Panc1 (cell line): ENCODE measurements at regions not wholly inside any gene's neighbourhood (a gene's known extent, or its start where the extent isn't known, plus 50 kb on each side); places are given as distances from the start of the nearest gene placed in this dataset.

Source experiments
- POLR2AphosphoS5 ChIP-seq: IDR thresholded peaks from 2 replicates; pipeline ENCODE4 v1.6.1; 2012; ENCODE audit warnings: mild to moderate bottlenecking, low read depth, low read length, moderate library complexity
- SIN3A ChIP-seq: IDR thresholded peaks from 2 replicates; pipeline ENCODE4 v1.6.1; 2012; ENCODE audit warnings: low read depth, mild to moderate bottlenecking, low read length, moderate library complexity, borderline replicate concordance; ENCODE audit not compliant: insufficient read depth
- TCF7L2 ChIP-seq: IDR thresholded peaks from 2 replicates; pipeline ENCODE4 v1.6.1; 2011; ENCODE audit warnings: mild to moderate bottlenecking, low read depth, low read length, inconsistent platforms
- TF ChIP-seq, protein P1 (sequence below): fragments of 450-650 bp; IDR thresholded peaks from 2 replicates; pipeline ENCODE4 v1.5.1; 2017; ENCODE audit warnings: mild to moderate bottlenecking
- TF ChIP-seq, protein P2 (sequence below), 2 experiments: IDR thresholded peaks; 2 replicates each; pipeline ENCODE4 v1.6.1; 2011 to 2012; ENCODE audit warnings: low read depth in 2 of 2, control low read depth in 1 of 2, low read length in 1 of 2, mild to moderate bottlenecking in 1 of 2, moderate library complexity in 1 of 2; ENCODE audit not compliant: insufficient read depth in 1 of 2

DNA sequence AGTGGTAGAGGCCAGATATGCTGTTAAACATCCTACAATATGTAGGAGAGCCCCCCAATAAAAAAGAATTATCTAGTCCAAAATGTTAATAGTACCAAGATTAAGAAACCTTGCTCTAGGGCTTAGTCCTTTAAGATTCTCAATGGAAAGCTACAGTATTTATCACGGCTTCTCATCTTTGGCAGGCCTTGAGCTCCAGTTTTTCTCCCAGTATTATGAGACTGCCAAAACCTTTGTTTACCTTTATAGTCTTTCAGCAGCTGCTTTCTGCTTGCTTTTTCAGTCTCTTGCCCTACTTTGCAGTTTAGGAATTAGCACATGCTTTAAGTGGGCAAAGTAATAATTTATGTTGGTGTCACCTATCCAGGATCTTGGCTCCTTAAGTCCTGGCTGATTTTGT, 59.7 kb downstream of the NHLRC1 start:
- TF ChIP-seq, protein P1, sequence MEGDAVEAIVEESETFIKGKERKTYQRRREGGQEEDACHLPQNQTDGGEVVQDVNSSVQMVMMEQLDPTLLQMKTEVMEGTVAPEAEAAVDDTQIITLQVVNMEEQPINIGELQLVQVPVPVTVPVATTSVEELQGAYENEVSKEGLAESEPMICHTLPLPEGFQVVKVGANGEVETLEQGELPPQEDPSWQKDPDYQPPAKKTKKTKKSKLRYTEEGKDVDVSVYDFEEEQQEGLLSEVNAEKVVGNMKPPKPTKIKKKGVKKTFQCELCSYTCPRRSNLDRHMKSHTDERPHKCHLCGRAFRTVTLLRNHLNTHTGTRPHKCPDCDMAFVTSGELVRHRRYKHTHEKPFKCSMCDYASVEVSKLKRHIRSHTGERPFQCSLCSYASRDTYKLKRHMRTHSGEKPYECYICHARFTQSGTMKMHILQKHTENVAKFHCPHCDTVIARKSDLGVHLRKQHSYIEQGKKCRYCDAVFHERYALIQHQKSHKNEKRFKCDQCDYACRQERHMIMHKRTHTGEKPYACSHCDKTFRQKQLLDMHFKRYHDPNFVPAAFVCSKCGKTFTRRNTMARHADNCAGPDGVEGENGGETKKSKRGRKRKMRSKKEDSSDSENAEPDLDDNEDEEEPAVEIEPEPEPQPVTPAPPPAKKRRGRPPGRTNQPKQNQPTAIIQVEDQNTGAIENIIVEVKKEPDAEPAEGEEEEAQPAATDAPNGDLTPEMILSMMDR, result no peak
- TF ChIP-seq, protein P2, sequence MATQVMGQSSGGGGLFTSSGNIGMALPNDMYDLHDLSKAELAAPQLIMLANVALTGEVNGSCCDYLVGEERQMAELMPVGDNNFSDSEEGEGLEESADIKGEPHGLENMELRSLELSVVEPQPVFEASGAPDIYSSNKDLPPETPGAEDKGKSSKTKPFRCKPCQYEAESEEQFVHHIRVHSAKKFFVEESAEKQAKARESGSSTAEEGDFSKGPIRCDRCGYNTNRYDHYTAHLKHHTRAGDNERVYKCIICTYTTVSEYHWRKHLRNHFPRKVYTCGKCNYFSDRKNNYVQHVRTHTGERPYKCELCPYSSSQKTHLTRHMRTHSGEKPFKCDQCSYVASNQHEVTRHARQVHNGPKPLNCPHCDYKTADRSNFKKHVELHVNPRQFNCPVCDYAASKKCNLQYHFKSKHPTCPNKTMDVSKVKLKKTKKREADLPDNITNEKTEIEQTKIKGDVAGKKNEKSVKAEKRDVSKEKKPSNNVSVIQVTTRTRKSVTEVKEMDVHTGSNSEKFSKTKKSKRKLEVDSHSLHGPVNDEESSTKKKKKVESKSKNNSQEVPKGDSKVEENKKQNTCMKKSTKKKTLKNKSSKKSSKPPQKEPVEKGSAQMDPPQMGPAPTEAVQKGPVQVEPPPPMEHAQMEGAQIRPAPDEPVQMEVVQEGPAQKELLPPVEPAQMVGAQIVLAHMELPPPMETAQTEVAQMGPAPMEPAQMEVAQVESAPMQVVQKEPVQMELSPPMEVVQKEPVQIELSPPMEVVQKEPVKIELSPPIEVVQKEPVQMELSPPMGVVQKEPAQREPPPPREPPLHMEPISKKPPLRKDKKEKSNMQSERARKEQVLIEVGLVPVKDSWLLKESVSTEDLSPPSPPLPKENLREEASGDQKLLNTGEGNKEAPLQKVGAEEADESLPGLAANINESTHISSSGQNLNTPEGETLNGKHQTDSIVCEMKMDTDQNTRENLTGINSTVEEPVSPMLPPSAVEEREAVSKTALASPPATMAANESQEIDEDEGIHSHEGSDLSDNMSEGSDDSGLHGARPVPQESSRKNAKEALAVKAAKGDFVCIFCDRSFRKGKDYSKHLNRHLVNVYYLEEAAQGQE (IDR thresholded peaks at IDR 0.05; ENCODE audit: insufficient read depth in 1 of 2, low read depth in 2 of 2, low read length in 1 of 2), result no peak
- TF ChIP-seq TCF7L2 (no peak), POLR2AphosphoS5 (no peak), SIN3A (no peak)
